EH (cell line): ENCODE measurements at regions not wholly inside any gene's neighbourhood (a gene's known extent, or its start where the extent isn't known, plus 50 kb on each side); places are given as distances from the start of the nearest gene placed in this dataset.
"Not testable (repeated sequence)": the region's sequence is repeated elsewhere in the genome, so short reads cannot be mapped to it uniquely, and the experiment has no call there.

Experiments
- DNase-seq: peaks from one replicate; pipeline ENCODE4 v3.0.0-alpha.2; 2015; ENCODE audit warnings: low read depth

- peak; percentile 26 for DNase-seq
These were observed 380.0 kb downstream of the ANAPC1 start for GRCh38 chr2:111503844-111504570.

GRCh38 chr2:111504571-111504942, 379.4 kb downstream of the ANAPC1 start:
- peak; percentile 44 for DNase-seq

- not testable (repeated sequence) for DNase-seq
These were observed 378.7 kb downstream of the ANAPC1 start for GRCh38 chr2:111505267-111505666.

DNA sequence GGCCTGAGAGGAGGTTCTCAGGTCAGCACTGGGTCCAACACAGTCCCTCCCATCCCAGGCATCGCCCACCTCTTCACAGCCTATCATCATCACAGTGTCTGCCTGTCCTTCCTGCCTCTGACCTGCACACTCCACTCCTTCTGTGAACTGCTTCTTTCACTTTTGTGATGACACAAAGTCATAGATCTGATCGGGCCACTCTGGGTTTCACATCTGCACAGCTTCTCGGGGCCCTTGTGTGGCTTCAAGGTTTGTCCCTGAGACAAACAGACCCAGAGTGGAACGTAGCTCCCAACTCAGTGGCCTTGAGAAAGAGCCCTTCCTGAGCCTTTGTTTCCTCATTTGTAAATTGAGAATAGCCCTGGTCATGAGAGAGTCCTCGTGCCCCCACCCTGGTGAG, 377.1 kb downstream of the ANAPC1 start:
- DNase-seq, result not testable (repeated sequence)

DNA sequence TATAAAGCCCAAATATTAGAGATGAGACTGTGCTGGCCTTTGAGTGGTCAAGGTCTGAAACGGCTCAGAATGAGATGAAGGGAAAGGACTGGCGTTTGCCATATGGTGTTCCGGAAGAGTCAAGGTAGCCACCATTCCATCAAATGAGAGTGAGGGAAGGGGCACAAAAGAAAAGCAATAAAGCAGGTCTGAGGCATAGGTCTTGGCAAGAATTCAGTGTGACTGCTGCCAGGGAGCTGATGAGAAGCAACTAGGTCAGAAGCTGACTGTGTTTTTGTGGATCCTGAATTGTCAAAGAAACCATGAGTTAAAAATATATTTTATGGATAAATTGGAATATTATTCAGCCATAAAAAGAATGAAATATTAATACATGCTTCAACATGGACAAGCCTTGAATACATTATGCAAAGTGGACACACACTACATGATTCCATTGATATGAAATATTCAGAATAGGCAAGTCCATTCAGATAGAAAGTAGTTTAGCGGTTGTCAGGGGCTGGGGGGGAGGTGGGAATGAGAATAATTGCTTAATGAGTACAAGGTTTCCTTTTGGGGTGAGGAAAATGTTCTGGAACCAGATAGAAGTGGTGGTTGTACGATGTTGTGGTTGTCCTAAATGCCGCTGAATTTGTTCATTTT, 374.6 kb downstream of the ANAPC1 start:
- not testable (repeated sequence) for DNase-seq

- not testable (repeated sequence) for DNase-seq
These were observed 373.6 kb downstream of the ANAPC1 start for GRCh38 chr2:111510384-111510783.

- DNase-seq, result not testable (repeated sequence)
These were observed 372.9 kb downstream of the ANAPC1 start for GRCh38 chr2:111511062-111511461.

DNA sequence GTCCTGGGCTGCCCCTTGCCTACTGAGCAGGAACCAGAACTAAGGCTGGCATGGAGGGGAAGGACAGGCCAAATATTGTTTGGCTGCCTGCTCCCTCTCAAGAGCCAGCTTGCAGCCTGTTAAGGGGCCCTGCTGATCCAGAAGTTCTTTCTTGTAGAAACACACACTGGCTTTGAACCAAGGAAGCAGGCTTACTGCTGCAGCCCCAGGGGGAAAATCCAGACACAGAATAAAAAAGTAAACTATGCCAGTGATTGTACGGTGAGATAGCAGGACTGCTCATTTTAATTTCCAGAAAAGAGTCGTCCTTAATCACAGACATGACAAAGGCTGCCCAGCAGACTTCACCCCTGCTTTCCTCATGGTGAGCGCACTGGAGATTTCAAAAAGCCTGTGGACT, 371.6 kb downstream of the ANAPC1 start:
- peak; percentile 23 for DNase-seq

DNA sequence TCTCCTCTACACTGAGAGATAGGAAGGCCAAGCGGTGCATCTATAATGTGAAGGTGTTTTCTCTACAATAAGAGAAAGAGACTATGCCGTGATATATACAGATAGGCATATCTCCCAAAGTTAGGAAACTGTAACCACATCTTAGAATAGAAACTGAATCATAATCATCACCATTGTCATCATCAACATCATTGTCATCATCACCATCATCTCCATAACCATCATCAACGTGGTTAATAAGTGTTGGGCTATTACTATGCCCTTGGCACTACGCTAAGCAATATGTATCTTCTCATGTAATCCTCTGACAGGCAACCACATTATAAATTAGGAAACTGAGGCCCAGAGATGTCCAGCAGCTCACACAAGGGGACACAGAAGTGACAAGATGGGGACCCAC, 369.9 kb downstream of the ANAPC1 start:
- not testable (repeated sequence) for DNase-seq

GRCh38 chr2:111517050-111517720, 366.8 kb downstream of the ANAPC1 start:
- DNase-seq, result not testable (repeated sequence)

DNA sequence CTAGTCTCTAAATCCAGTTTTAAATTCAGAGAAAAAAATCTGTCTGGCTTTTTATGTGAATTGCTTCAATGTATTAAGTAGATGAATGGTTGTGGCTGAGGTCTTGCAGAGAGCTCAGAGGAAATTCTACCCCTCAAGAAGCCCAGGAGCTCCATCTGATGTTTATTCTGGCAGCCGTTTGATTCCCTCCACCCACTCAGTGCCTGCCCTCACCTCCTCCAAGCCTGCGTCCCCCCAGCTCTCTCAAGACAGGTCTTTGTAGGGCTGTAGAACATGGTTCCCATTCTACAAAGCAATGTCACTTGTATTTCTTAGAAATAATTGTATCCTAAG, 366.3 kb downstream of the ANAPC1 start:
- not testable (repeated sequence) for DNase-seq

- no peak for DNase-seq
These were observed 364.9 kb downstream of the ANAPC1 start for GRCh38 chr2:111519071-111519470.

GRCh38 chr2:111522231-111522768, 361.7 kb downstream of the ANAPC1 start:
- peak; percentile 50 for DNase-seq

DNA sequence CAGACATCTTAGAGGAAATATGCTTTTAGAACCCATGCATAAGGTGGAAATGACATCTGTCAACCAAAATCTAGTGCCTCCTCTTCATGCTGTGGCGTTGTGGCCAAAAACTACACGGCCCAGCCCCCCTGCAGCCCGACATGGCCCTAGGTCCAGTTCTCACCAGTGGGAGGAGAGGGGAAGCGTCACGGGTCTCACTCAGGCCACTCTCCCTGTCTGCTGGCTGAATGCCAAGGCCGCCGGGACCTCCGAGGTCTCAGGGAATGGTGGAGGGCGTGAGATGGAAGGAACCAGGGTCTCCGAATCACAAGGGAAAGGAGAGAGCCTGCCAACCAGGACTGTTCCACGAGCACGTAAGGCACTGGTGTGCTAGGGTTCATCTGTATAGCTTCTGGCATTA, 361.0 kb downstream of the ANAPC1 start:
- no peak for DNase-seq

- DNase-seq, result not testable (repeated sequence)
These were observed 359.0 kb downstream of the ANAPC1 start for GRCh38 chr2:111525026-111525425.

GRCh38 chr2:111526041-111526639, 357.9 kb downstream of the ANAPC1 start:
- DNase-seq, result not testable (repeated sequence)

- DNase-seq, result peak; percentile 14
These were observed 356.1 kb downstream of the ANAPC1 start for GRCh38 chr2:111527707-111528400.

DNA sequence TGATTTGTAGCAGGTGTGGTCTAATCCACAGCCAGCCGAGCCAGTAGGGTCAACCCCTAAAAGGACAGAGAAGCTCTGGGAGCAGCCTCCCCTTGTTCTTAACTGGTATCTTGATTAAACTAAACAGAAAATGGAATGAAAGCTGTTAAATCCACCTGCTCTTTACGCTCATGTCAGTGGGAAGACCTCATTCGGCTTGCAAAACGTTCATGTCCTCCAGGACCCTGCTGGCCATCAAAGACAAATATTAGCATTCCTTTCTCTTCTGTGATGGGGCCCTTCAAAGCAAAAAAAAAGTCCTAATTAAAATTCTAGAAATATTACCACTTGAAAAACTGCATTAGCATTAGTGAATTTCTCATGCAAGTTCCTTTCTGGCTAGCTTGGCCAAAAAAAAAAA, 355.0 kb downstream of the ANAPC1 start:
- not testable (repeated sequence) for DNase-seq

- not testable (repeated sequence) for DNase-seq
These were observed 353.6 kb downstream of the ANAPC1 start for GRCh38 chr2:111530239-111530965.

GRCh38 chr2:111532682-111533556, 351.1 kb downstream of the ANAPC1 start:
- DNase-seq, result peak; percentile 62
